Panc1 (cell line): ENCODE measurements at regions not wholly inside any gene's neighbourhood (a gene's known extent, or its start where the extent isn't known, plus 50 kb on each side); places are given as distances from the start of the nearest gene placed in this dataset.

ENCODE experiments used
- POLR2AphosphoS5 ChIP-seq: IDR thresholded peaks from 2 replicates; pipeline ENCODE4 v1.6.1; 2012; ENCODE audit warnings: mild to moderate bottlenecking, low read depth, low read length, moderate library complexity
- TCF7L2 ChIP-seq: IDR thresholded peaks from 2 replicates; pipeline ENCODE4 v1.6.1; 2011; ENCODE audit warnings: mild to moderate bottlenecking, low read depth, low read length, inconsistent platforms
- TF ChIP-seq, protein P1 (sequence below): fragments of 450-650 bp; IDR thresholded peaks from 2 replicates; pipeline ENCODE4 v1.5.1; 2017; ENCODE audit warnings: mild to moderate bottlenecking
- TF ChIP-seq, protein P2 (sequence below), 2 experiments: IDR thresholded peaks; 2 replicates each; pipeline ENCODE4 v1.6.1; 2011 to 2012; ENCODE audit warnings: low read depth in 2 of 2, control low read depth in 1 of 2, low read length in 1 of 2, mild to moderate bottlenecking in 1 of 2, moderate library complexity in 1 of 2; ENCODE audit not compliant: insufficient read depth in 1 of 2

DNA sequence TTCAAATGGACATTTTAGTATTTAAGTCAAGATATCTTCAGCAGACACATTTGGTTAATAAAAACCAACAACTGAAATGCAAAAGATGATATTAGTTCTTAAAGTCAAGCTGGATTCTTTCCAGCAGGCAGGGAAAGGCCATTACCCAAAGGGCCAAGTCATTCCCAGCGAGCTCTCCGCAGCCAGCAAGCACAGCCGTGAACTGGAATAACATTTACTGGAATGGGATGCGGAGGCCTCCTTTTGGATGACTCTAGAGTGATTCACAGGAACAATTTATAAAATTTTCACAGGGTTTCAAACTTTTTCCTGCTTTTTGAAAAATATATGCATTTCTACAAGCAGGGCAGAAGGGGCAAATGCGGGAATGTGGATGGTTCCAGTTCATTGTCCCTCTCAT is 76.6 kb upstream of the DAB2 start:
- TF ChIP-seq, protein P1, sequence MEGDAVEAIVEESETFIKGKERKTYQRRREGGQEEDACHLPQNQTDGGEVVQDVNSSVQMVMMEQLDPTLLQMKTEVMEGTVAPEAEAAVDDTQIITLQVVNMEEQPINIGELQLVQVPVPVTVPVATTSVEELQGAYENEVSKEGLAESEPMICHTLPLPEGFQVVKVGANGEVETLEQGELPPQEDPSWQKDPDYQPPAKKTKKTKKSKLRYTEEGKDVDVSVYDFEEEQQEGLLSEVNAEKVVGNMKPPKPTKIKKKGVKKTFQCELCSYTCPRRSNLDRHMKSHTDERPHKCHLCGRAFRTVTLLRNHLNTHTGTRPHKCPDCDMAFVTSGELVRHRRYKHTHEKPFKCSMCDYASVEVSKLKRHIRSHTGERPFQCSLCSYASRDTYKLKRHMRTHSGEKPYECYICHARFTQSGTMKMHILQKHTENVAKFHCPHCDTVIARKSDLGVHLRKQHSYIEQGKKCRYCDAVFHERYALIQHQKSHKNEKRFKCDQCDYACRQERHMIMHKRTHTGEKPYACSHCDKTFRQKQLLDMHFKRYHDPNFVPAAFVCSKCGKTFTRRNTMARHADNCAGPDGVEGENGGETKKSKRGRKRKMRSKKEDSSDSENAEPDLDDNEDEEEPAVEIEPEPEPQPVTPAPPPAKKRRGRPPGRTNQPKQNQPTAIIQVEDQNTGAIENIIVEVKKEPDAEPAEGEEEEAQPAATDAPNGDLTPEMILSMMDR: no peak
- TF ChIP-seq, protein P2, sequence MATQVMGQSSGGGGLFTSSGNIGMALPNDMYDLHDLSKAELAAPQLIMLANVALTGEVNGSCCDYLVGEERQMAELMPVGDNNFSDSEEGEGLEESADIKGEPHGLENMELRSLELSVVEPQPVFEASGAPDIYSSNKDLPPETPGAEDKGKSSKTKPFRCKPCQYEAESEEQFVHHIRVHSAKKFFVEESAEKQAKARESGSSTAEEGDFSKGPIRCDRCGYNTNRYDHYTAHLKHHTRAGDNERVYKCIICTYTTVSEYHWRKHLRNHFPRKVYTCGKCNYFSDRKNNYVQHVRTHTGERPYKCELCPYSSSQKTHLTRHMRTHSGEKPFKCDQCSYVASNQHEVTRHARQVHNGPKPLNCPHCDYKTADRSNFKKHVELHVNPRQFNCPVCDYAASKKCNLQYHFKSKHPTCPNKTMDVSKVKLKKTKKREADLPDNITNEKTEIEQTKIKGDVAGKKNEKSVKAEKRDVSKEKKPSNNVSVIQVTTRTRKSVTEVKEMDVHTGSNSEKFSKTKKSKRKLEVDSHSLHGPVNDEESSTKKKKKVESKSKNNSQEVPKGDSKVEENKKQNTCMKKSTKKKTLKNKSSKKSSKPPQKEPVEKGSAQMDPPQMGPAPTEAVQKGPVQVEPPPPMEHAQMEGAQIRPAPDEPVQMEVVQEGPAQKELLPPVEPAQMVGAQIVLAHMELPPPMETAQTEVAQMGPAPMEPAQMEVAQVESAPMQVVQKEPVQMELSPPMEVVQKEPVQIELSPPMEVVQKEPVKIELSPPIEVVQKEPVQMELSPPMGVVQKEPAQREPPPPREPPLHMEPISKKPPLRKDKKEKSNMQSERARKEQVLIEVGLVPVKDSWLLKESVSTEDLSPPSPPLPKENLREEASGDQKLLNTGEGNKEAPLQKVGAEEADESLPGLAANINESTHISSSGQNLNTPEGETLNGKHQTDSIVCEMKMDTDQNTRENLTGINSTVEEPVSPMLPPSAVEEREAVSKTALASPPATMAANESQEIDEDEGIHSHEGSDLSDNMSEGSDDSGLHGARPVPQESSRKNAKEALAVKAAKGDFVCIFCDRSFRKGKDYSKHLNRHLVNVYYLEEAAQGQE (IDR thresholded peaks at IDR 0.05; ENCODE audit: insufficient read depth in 1 of 2, low read depth in 2 of 2, low read length in 1 of 2): no peak
- TF ChIP-seq POLR2AphosphoS5: no peak
- TF ChIP-seq TCF7L2: no peak
